HG03460 (cell line): ENCODE measurements at regions not wholly inside any gene's neighbourhood (a gene's known extent, or its start where the extent isn't known, plus 50 kb on each side); places are given as distances from the start of the nearest gene placed in this dataset.
"Not testable (repeated sequence)": the region's sequence is repeated elsewhere in the genome, so short reads cannot be mapped to it uniquely, and the experiment has no call there.

Source experiments
- ATAC-seq: cut with Tn5 transposase; IDR thresholded peaks from one replicate; pipeline ENCODE4 v1.9.1; 2021; ENCODE audit not compliant: unreplicated experiment

DNA sequence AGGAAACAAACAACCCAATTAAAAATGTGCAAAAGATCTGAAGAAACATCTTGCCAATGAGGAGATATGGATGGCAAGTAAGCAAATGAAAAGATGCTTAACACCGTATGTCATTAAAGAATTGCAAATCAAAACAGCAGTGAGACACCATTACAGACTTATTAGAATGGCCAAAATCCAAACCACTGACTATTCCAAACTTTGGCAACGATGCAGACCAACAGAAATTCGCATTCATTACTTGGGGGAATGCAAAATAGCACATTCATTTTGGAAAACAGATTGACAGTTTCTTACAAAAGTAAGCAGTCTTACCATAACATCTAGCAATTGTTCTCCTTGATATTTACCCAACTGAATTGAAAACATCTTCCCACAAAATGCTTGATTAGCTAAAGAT lies 1118.7 kb downstream of the SUCLG1 start:
- no peak for ATAC-seq

DNA sequence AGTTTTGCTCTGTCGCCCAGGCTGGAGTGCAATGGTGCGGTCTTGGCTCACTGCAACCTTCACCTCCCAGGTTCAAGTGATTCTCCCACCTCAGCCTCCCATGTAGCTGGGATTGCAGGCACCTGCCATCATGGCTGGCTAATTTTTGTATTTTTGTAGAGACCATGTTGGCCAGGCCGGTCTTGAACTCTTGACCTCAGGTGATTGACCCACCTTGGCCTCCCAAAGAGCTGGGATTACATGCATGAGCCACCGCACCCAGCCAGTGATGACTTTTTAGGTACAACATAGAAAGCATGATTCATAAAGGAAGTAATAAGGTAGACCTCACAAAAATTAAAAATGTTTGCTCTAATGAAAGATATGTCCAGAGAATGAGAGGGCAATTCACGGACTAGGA lies 1119.1 kb downstream of the SUCLG1 start:
- not testable (repeated sequence) for ATAC-seq

DNA sequence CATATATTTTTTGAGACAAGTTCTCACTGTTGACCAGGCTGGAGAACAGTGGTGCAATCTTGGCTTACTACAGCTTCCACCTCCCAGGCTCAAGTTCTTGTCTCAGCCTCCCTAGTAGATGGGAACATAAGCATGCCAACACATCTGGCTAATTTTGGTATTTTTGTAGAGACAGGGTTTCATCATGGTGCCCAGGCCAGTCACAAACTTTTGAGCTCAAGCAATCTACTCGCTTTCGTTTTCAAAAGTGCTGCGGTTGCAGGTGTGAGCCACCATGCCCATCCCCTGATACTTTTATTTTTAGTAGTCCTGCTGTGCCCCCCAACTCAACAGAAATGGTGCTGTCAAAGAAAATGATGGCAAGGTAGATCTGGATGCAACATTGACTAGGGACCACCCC lies 1127.3 kb downstream of the SUCLG1 start:
- no peak for ATAC-seq

DNA sequence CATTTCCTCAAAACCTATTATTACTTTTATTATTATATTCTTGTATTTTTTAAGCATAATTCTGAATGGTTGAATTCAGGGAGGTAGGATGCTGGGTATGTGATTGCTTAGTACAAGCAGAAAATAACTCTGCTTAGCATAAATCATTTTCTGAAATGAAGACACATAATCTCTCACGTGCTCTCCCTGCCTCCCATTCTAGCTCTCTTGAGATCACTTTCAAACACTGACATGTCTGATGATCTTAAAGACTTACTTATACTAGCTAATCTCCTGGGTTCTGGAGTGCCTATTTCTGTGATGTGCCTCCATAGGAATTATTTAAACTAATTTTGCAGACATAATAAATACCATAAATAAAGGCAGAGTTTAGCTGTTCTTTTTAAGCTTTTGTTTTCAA lies 1136.0 kb downstream of the SUCLG1 start:
- ATAC-seq: no peak

- ATAC-seq: no peak
Observed at GRCh38 chr2:83320053-83320452, 1139.0 kb downstream of the SUCLG1 start.

- no peak for ATAC-seq
Observed at GRCh38 chr2:83305758-83306378, 1153.2 kb downstream of the SUCLG1 start.

DNA sequence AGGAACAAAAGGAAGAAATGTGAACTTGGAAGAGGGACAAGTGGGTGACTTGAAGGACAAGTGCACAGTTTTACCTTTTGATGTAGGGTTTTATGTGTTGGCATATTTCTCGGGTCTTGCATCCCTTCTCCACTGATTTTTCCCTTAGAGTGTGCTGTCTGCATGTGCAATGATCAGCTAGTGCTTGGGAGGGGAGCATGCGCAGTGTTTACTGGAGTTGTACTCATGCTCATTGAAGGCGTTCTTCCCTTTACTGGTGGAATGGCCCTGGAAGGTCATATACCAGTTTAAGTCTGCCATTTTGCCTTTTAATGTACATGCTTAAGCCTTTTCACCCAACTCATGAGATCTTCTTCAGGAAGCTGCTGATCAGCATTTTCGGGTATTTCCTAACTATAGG lies 1168.0 kb downstream of the SUCLG1 start:
- no peak for ATAC-seq

GRCh38 chr2:83282841-83283240 lies 1176.2 kb downstream of the SUCLG1 start:
- no peak for ATAC-seq

DNA sequence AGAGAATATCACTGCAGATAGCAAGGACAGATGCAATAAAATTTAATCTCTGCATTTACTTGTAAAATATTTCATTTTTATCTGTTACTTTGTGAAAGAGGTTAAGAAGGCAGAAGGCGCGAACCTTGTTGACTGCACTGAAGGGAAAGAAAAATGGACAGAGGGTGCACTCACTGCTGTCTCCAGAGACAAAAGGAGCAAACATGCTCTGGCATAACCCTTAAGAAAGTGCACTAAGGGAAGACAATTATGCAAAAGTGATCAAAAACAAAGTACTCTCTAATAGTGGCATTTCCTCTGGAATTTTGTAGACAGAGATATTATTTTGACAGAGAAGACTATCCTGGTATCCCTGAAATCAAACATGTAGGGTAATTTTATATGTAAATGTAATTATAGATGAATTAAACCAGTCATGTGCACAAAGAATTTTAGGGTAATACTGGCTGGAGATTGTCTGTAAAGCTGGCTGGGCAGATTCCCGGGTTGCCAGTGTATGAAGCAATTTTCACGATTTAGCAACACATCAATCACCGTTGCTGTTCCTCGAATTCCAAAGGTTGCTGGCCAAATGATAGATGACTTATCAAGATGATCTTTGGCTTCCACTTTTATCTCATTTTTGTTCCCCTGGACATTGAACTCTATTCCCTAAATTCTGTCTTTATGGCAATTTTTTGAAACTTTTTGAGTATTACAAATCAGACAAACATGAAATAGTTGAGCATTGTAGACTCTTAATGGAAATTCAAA lies 1176.9 kb downstream of the SUCLG1 start:
- no peak for ATAC-seq

DNA sequence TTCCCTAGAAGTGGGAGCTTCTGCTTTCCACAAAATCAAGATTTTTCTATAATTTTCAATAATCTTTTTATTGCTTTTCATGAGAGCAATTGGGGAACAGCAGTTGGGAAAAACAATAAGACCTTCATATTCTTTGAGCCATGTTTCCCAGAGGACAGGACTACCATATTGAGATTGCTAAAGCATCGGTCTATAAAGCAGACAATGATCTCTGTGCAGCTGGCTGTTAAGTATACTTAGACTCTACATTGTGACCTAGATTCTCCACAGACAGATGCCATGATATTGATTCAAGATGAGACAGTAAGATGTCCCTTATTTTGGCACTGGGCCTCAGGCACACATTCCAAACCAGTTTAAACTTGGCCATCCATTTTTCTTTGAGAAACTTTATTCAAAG lies 1178.7 kb downstream of the SUCLG1 start:
- no peak for ATAC-seq

DNA sequence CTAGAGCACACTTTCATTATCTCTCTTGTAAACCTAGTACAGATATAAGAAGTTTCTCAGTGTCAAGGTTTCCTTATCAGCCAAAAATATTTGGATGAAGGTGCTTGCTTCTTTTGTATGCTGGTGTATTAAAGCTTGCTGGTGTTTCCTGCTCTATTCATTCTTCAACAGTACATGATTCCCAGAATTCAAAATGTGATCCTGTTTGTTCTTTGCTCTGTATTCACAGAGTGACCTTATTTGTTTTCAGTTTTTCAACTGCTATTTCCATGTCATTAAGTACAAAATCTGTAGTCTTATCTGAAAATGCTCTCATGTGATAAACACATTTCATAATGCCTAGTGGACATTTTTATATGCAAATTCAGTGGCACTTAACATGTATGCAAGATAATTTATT lies 1185.8 kb downstream of the SUCLG1 start:
- no peak for ATAC-seq

DNA sequence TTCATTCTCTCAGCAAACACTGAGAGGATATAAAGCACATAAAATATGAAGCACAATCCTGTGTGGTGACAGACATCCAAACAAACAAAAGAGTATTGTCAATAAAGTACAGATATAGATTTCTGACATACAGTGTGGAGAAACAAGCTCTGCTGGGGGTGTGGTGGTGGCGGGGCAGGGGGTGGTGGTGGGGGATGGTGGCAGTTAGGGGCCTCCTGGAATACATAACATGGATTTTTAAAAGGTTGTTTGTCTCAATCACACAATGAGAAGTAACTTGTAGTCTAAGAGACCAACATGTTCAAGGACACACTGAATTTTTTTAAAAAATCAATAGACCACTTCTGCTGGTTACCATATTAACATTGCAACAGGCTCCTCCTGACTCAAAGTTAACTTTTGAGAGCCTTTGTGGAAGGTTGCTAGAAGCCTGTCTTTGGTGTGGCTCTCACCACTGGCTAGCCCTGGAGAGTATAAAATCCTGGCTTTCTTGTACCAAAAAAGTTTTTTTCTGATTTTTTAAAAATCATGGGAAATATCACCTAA lies 1197.4 kb downstream of the SUCLG1 start:
- ATAC-seq: no peak

- ATAC-seq: no peak
Observed at GRCh38 chr2:83253848-83254247, 1205.2 kb downstream of the SUCLG1 start.

DNA sequence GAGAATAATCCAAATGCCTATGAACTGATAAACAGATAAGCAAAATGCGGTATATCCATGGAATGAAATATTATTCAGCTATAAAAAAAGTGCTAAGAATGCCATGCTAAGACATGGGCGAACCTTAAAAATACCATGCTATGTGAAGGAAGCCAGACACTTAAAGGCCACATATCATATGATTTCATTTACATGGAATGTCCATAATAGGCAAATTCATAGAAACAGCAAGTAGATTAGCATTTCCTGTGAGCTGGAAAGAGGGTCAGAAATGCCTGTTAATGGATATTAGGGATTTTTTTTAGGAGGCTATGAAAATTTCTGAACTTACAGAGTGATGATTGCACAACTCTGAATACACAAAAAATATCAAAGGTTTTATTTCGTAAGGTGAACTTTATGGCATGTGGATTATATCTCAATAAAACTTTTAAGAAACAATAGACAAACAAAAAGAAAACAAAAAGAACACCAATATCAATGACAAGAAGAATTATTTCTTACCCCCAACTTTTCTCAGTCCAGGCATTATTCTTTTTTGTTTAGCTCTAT lies 1207.7 kb downstream of the SUCLG1 start:
- ATAC-seq: no peak

GRCh38 chr2:83245806-83246537 lies 1213.1 kb downstream of the SUCLG1 start:
- not testable (repeated sequence) for ATAC-seq

GRCh38 chr2:83240611-83241010 lies 1218.5 kb downstream of the SUCLG1 start:
- no peak for ATAC-seq

DNA sequence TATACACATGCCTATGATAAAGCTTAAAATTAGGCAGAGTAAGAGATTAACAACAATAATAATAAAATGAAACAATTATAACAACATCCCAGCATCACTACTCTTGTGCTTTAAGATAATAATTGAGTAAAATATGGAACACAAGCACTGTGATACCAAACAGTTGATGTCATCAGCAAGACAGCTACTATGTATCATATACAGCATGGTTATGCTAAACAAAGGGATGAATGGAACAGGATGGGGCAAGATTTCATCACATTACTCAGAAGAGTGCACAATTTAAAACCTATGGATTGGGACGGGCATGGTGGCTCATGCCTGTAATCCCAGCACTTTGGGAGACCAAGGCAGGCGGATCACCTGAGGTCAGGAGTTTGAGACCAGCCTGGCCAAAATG lies 1221.0 kb downstream of the SUCLG1 start:
- no peak for ATAC-seq

- ATAC-seq: no peak
Observed at GRCh38 chr2:83234246-83234645, 1224.8 kb downstream of the SUCLG1 start.

DNA sequence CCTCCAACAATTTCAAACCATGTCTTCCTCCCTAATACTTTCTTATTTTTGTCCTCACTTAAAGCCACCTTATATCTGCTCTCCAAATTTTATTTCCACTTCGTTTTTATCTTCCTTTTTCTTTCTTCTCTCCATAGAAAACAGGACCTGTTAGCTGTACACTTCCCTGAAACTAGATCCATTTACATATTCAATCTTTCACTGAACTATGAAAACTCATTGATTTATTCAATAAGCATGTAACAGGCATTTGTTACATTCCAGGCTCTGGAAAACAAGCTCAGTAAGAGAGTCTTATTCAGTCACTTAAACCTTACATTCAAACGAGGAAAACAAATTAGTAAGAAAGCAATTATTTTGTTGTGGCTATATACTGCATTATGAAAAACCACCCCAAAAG lies 1225.3 kb downstream of the SUCLG1 start:
- ATAC-seq: no peak

GRCh38 chr2:83233326-83233725 lies 1225.8 kb downstream of the SUCLG1 start:
- ATAC-seq: no peak

DNA sequence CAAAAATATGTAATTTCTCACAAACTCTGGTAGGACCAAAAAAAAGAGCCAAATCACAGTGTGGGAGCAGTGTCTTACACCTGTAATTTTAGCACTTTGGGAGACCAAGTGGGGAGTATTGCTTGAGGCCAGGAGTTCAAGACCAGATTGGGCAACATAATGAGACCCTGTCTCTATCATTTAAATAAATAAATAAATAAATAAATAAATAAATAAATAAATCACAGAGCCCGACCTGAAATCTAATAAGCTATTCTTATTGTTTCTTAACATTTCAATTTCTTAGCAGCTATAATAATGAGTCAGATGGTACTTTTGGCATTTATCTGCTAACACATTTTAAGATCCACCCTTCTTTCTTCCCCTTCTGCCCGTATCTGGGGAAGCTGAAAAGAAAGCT lies 1229.6 kb downstream of the SUCLG1 start:
- no peak for ATAC-seq
